ENCODE measurements at regions not wholly inside any gene's neighbourhood (a gene's known extent, or its start where the extent isn't known, plus 50 kb on each side); places are given as distances from the start of the nearest gene placed in this dataset.

- TF ChIP-seq EZH2phosphoT487 (IDR thresholded peaks at IDR 0.05; ENCODE audit: insufficient read depth, low read depth), result no peak
- no peak for TF ChIP-seq EZH2 (IDR thresholded peaks at IDR 0.05; ENCODE audit: insufficient read depth, poor library complexity, severe bottlenecking)
These were observed 80.8 kb upstream of the COL21A1 start for GRCh38 chr6:56327946-56328727.
